WTC11 (cell line): ENCODE measurements at regions not wholly inside any gene's neighbourhood (a gene's known extent, or its start where the extent isn't known, plus 50 kb on each side); places are given as distances from the start of the nearest gene placed in this dataset.

Source experiments
- ATAC-seq: fragments of 200-7000 bp; cut with Tn5 transposase; 2 replicates; pipeline ENCODE4 v1.10.0; 2021; ENCODE audit warnings: mild to moderate bottlenecking, moderate library complexity
- CTCF ChIA-PET: fragments of 300-600 bp; sonication (Branson Sonifier 250); formaldehyde crosslinking; loops from one replicate; lab custom pipeline; 2021; ENCODE audit warnings: antibody characterized with exemption; lab: Charles Lee
- POLR2A ChIA-PET: fragments of 350-600 bp; sonication (Branson Sonifier 250); formaldehyde crosslinking; loops from one replicate; lab custom pipeline; 2021; ENCODE audit warnings: antibody characterized with exemption; lab: Charles Lee
- DNase-seq: peaks from one replicate; pipeline ENCODE4 v3.0.0; 2021; ENCODE audit warnings: low spot score
- H3K27ac Mint-ChIP-seq: 2 replicates; pipeline ENCODE4 v1.8.0; 2021; ENCODE audit warnings: mixed read lengths
- H3K27me3 Mint-ChIP-seq: 2 replicates; pipeline ENCODE4 v1.8.0; 2021; ENCODE audit warnings: low read depth, mild to moderate bottlenecking, moderate library complexity, mixed read lengths
- H3K36me3 Mint-ChIP-seq: 2 replicates; pipeline ENCODE4 v1.8.0; 2021; ENCODE audit warnings: mixed read lengths
- H3K4me1 Mint-ChIP-seq: 2 replicates; pipeline ENCODE4 v1.8.0; 2022; ENCODE audit warnings: mixed read lengths
- H3K4me3 Mint-ChIP-seq: 2 replicates; pipeline ENCODE4 v1.8.0; 2021; ENCODE audit warnings: mild to moderate bottlenecking, moderate library complexity, mixed read lengths
- H3K9me3 Mint-ChIP-seq: 2 replicates; pipeline ENCODE4 v1.8.0; 2021; ENCODE audit warnings: mixed read lengths
- EMX1 ChIP-seq: fragments of 250-450 bp; sonication (Bioruptor Pico); IDR thresholded peaks from 2 replicates; pipeline ENCODE4 v1.8.0; 2021; ENCODE audit warnings: mild to moderate bottlenecking
- ESRRA ChIP-seq: sonication (generic); formaldehyde crosslinking; IDR thresholded peaks from 2 replicates; pipeline ENCODE4 v1.8.1; 2022; ENCODE audit warnings: mild to moderate bottlenecking, missing genetic modification reagents, borderline replicate concordance
- ETV6 ChIP-seq: sonication (generic); formaldehyde crosslinking; IDR thresholded peaks from 2 replicates; pipeline ENCODE4 v1.8.1; 2022; ENCODE audit warnings: mild to moderate bottlenecking, missing genetic modification reagents
- FOXK1 ChIP-seq: sonication (generic); formaldehyde crosslinking; IDR thresholded peaks from 2 replicates; pipeline ENCODE4 v1.8.0; 2022; ENCODE audit warnings: mild to moderate bottlenecking, moderate library complexity, missing genetic modification reagents
- GTF2I ChIP-seq: fragments of 250-450 bp; sonication (Bioruptor Pico); conservative IDR thresholded peaks from 2 replicates; pipeline ENCODE4 v1.4.0; 2021; ENCODE audit warnings: mild to moderate bottlenecking
- IRF2 ChIP-seq: sonication (generic); formaldehyde crosslinking; IDR thresholded peaks from 2 replicates; pipeline ENCODE4 v1.8.0; 2022; ENCODE audit warnings: low read depth, missing genetic modification reagents, borderline replicate concordance
- MLX ChIP-seq: sonication (generic); formaldehyde crosslinking; IDR thresholded peaks from 2 replicates; pipeline ENCODE4 v1.8.1; 2023; ENCODE audit warnings: mild to moderate bottlenecking, missing genetic modification reagents, moderate library complexity
- NFATC4 ChIP-seq: fragments of 250-450 bp; sonication (Bioruptor Pico); IDR thresholded peaks from 2 replicates; pipeline ENCODE4 v1.9.0; 2021; ENCODE audit warnings: mild to moderate bottlenecking
- NFE2L1 ChIP-seq: sonication (generic); formaldehyde crosslinking; IDR thresholded peaks from 2 replicates; pipeline ENCODE4 v1.8.1; 2023; ENCODE audit warnings: missing genetic modification reagents
- NFYB ChIP-seq: sonication (generic); formaldehyde crosslinking; conservative IDR thresholded peaks from 2 replicates; pipeline ENCODE4 v1.8.0; 2022; ENCODE audit warnings: low read depth, missing genetic modification reagents
- NR3C1 ChIP-seq: sonication (generic); formaldehyde crosslinking; conservative IDR thresholded peaks from 2 replicates; pipeline ENCODE4 v1.8.1; 2023; ENCODE audit warnings: low read depth, mild to moderate bottlenecking, missing genetic modification reagents
- PRRX2 ChIP-seq: fragments of 250-450 bp; sonication (Bioruptor Pico); IDR thresholded peaks from 2 replicates; pipeline ENCODE4 v1.8.0; 2021; ENCODE audit warnings: mild to moderate bottlenecking
- SMAD3 ChIP-seq: sonication (generic); formaldehyde crosslinking; IDR thresholded peaks from 2 replicates; pipeline ENCODE4 v1.8.0; 2022; ENCODE audit warnings: missing genetic modification reagents, mild to moderate bottlenecking, borderline replicate concordance
- SOX15 ChIP-seq: fragments of 250-450 bp; sonication (Bioruptor Pico); IDR thresholded peaks from 2 replicates; pipeline ENCODE4 v1.9.0; 2021; ENCODE audit warnings: mild to moderate bottlenecking
- TEAD1 ChIP-seq: sonication (generic); formaldehyde crosslinking; IDR thresholded peaks from 2 replicates; pipeline ENCODE4 v1.8.0; 2022; ENCODE audit warnings: mild to moderate bottlenecking, missing genetic modification reagents
- TP53 ChIP-seq: sonication (generic); formaldehyde crosslinking; IDR thresholded peaks from 2 replicates; pipeline ENCODE4 v1.8.1; 2023; ENCODE audit warnings: mild to moderate bottlenecking, missing genetic modification reagents
- USF2 ChIP-seq: sonication (generic); formaldehyde crosslinking; IDR thresholded peaks from 2 replicates; pipeline ENCODE4 v1.8.1; 2023; ENCODE audit warnings: mild to moderate bottlenecking, missing genetic modification reagents, moderate library complexity
- ZMAT4 ChIP-seq: fragments of 250-450 bp; sonication (Bioruptor Pico); IDR thresholded peaks from 2 replicates; pipeline ENCODE4 v1.9.0; 2021; ENCODE audit warnings: mild to moderate bottlenecking
- ZNF138 ChIP-seq: sonication (generic); formaldehyde crosslinking; conservative IDR thresholded peaks from 2 replicates; pipeline ENCODE4 v1.8.1; 2022; ENCODE audit warnings: mild to moderate bottlenecking, moderate library complexity, missing genetic modification reagents
- ZNF219 ChIP-seq: sonication (generic); formaldehyde crosslinking; IDR thresholded peaks from 2 replicates; pipeline ENCODE4 v1.8.0; 2023; ENCODE audit warnings: missing genetic modification reagents, mild to moderate bottlenecking, borderline replicate concordance
- TF ChIP-seq, protein P1 (sequence below): fragments of 200-600 bp; IDR thresholded peaks from 2 replicates; pipeline ENCODE4 v1.8.0; 2022; ENCODE audit warnings: antibody characterized with exemption
- TF ChIP-seq, protein P2 (sequence below): sonication (generic); formaldehyde crosslinking; IDR thresholded peaks from 2 replicates; pipeline ENCODE4 v1.8.1; 2022; ENCODE audit warnings: mild to moderate bottlenecking, moderate library complexity, missing genetic modification reagents
- TF ChIP-seq, protein P3 (sequence below): sonication (generic); formaldehyde crosslinking; IDR thresholded peaks from 2 replicates; pipeline ENCODE4 v1.8.1; 2023; ENCODE audit warnings: mild to moderate bottlenecking, missing genetic modification reagents, borderline replicate concordance

DNA sequence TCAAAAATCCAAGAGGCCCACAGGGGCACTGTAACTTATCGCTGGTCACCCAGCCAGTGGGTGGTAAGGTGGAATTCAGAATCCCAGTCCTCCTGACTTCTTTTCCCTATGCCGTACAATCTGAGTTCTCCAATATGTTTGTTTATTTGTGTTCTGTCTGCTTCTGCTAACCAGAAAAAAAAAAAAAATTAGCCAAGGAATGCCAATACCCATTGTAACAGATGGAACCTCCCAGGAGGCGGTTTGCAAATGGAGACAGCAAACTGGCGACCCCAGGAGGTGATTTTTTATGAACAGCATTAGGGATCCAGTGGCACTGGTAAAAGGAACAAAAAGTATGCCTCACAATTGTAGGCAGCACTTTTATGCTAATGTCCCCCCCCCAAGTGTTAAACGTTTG is 189.0 kb upstream of the FGGY start:
- ChIA-PET POLR2A (no interaction called here), CTCF (interaction anchor here (1.2 kb wide), 1 partner anchor 25 kb away, joined by 3 read pairs; no protein-coding TSS in a partner anchor)
- peaks cover 21% of the 10 kb centered on the region for H3K4me1 Mint-ChIP-seq
- H3K27me3 Mint-ChIP-seq = peaks cover 3% of the 10 kb centered on the region; the same call in 1 of the 2 replicates
- DNase-seq = no peak
- peaks cover 3% of the 10 kb centered on the region; the same call in 1 of the 2 replicates for H3K9me3 Mint-ChIP-seq
- no peak overlapping the region for H3K4me3 Mint-ChIP-seq
- H3K36me3 Mint-ChIP-seq = no peaks in the 10 kb centered on the region
- no peak for TF ChIP-seq MLX (CRISPR knock-in tag)
- no peak for TF ChIP-seq SOX15
- TF ChIP-seq FOXK1 (CRISPR knock-in tag) = no peak
- no peak overlapping the region for H3K27ac Mint-ChIP-seq
- ATAC-seq = peak; percentile 42

DNA sequence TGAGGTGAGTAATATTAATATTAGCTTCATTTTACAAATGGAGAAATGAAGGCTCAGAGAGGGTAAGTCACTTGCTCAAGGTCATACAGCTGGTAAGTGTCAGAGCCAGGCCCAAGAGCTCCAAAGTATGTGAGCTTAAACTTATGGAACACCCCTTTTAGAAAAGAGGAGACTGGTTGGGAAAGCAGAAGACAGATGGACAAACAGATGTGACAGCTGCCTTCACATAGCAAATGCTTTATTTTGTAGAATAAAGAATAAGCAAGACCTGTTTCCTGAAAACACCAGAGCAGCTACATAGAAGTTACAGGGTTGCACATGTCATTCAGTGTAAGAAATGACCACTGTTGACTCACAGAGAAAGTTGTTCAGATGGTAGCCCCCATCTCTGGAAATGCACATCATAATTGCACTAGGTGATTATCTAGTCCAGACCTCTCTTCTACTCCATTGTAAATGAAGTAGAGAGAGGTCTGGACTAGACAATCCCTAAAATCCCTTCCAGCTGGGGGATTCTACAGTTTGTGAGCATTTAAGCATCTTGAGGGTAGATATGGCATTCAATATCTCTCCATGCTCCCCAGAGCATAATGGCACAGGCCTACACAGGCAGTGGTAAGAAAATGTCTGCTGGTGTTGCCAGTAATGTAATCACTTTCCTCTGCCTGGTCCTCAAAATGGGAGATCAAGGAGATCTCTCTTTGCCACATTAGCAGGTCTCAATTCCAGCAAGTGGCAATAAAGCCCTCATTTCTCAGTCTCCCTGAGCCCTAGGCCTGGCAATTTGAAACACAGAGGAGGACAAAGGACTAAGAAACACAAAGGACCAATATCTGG is 188.2 kb upstream of the FGGY start:
- Mint-ChIP-seq H3K4me1 (peaks cover 22% of the 10 kb centered on the region), H3K4me3 (no peak overlapping the region), H3K9me3 (no peaks in the 10 kb centered on the region), H3K27me3 (peaks cover 3% of the 10 kb centered on the region; the same call in 1 of the 2 replicates), H3K36me3 (no peaks in the 10 kb centered on the region), H3K27ac (no peak overlapping the region)
- ChIA-PET CTCF (no interaction called here), POLR2A (no interaction called here)
- no peak for TF ChIP-seq SOX15
- TF ChIP-seq ZMAT4 = no peak
- no peak for TF ChIP-seq NFE2L1 (CRISPR knock-in tag)
- TF ChIP-seq ETV6 (CRISPR knock-in tag) = no peak
- TF ChIP-seq PRRX2 (CRISPR knock-in tag) = no peak
- TF ChIP-seq NFYB = no peak
- no peak for TF ChIP-seq EMX1 (CRISPR knock-in tag)
- no peak for TF ChIP-seq TP53 (CRISPR knock-in tag)
- TF ChIP-seq ZNF138 (CRISPR knock-in tag) = no peak
- TF ChIP-seq ZNF219 (CRISPR knock-in tag) = no peak
- no peak for TF ChIP-seq TEAD1 (CRISPR knock-in tag)
- no peak for TF ChIP-seq IRF2 (CRISPR knock-in tag)
- TF ChIP-seq SMAD3 = no peak
- TF ChIP-seq NFATC4 (CRISPR knock-in tag) = no peak
- TF ChIP-seq FOXK1 (CRISPR knock-in tag) = no peak
- TF ChIP-seq GTF2I = no peak
- ATAC-seq (no peak), DNase-seq (no peak)

DNA sequence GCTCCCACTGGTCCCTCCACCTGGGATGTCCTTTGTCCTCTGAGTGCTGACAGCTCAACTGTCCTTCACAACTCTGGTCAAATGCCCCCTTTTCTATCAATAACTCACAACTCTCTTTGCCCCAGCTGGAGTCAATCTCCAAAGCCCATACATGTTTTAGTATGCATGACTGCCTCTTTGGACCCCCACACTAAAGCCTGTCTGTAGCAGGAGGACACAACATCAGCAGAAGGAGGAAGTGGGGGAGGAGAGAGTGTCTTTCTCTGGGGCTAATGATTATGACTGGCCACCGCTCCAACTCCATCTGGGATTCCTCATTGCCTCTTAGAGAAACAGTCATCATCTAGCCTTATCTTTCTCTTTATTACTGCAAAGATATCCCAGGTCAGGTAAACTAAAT is 186.6 kb upstream of the FGGY start:
- H3K27ac Mint-ChIP-seq = no peak overlapping the region
- CTCF ChIA-PET = no interaction called here
- DNase-seq (no peak), ATAC-seq (no peak)
- peaks cover 3% of the 10 kb centered on the region; the same call in 1 of the 2 replicates for H3K27me3 Mint-ChIP-seq
- no peaks in the 10 kb centered on the region for H3K9me3 Mint-ChIP-seq
- H3K36me3 Mint-ChIP-seq = no peaks in the 10 kb centered on the region
- peaks cover 35% of the 10 kb centered on the region for H3K4me1 Mint-ChIP-seq
- no peak overlapping the region for H3K4me3 Mint-ChIP-seq
- POLR2A ChIA-PET = no interaction called here
- TF ChIP-seq ESRRA (CRISPR knock-in tag) (no peak), NR3C1 (CRISPR knock-in tag) (no peak), TP53 (CRISPR knock-in tag) (no peak), USF2 (CRISPR knock-in tag) (no peak), SOX15 (no peak)
- TF ChIP-seq, protein P1, sequence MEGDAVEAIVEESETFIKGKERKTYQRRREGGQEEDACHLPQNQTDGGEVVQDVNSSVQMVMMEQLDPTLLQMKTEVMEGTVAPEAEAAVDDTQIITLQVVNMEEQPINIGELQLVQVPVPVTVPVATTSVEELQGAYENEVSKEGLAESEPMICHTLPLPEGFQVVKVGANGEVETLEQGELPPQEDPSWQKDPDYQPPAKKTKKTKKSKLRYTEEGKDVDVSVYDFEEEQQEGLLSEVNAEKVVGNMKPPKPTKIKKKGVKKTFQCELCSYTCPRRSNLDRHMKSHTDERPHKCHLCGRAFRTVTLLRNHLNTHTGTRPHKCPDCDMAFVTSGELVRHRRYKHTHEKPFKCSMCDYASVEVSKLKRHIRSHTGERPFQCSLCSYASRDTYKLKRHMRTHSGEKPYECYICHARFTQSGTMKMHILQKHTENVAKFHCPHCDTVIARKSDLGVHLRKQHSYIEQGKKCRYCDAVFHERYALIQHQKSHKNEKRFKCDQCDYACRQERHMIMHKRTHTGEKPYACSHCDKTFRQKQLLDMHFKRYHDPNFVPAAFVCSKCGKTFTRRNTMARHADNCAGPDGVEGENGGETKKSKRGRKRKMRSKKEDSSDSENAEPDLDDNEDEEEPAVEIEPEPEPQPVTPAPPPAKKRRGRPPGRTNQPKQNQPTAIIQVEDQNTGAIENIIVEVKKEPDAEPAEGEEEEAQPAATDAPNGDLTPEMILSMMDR = no peak
- TF ChIP-seq, protein P2, sequence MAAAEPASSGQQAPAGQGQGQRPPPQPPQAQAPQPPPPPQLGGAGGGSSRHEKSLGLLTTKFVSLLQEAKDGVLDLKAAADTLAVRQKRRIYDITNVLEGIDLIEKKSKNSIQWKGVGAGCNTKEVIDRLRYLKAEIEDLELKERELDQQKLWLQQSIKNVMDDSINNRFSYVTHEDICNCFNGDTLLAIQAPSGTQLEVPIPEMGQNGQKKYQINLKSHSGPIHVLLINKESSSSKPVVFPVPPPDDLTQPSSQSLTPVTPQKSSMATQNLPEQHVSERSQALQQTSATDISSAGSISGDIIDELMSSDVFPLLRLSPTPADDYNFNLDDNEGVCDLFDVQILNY (CRISPR knock-in tag) = no peak
- TF ChIP-seq, protein P3, sequence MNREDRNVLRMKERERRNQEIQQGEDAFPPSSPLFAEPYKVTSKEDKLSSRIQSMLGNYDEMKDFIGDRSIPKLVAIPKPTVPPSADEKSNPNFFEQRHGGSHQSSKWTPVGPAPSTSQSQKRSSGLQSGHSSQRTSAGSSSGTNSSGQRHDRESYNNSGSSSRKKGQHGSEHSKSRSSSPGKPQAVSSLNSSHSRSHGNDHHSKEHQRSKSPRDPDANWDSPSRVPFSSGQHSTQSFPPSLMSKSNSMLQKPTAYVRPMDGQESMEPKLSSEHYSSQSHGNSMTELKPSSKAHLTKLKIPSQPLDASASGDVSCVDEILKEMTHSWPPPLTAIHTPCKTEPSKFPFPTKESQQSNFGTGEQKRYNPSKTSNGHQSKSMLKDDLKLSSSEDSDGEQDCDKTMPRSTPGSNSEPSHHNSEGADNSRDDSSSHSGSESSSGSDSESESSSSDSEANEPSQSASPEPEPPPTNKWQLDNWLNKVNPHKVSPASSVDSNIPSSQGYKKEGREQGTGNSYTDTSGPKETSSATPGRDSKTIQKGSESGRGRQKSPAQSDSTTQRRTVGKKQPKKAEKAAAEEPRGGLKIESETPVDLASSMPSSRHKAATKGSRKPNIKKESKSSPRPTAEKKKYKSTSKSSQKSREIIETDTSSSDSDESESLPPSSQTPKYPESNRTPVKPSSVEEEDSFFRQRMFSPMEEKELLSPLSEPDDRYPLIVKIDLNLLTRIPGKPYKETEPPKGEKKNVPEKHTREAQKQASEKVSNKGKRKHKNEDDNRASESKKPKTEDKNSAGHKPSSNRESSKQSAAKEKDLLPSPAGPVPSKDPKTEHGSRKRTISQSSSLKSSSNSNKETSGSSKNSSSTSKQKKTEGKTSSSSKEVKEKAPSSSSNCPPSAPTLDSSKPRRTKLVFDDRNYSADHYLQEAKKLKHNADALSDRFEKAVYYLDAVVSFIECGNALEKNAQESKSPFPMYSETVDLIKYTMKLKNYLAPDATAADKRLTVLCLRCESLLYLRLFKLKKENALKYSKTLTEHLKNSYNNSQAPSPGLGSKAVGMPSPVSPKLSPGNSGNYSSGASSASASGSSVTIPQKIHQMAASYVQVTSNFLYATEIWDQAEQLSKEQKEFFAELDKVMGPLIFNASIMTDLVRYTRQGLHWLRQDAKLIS = no peak
